Gastrocnemius medialis (tissue), 4 donors: ENCODE measurements at regions not wholly inside any gene's neighbourhood (a gene's known extent, or its start where the extent isn't known, plus 50 kb on each side); places are given as distances from the start of the nearest gene placed in this dataset.

Experiments
- ATAC-seq, 2 donors: fragments of 150-250 bp; one replicate each; pipeline ENCODE4 v1.9.1; 2016
- DNase-seq, 2 donors: peaks; one replicate each; pipeline ENCODE4 v3.0.0-alpha.2; 2019
- H3K27ac ChIP-seq, 4 donors: fragments of 200-600 bp; sonication (generic); 1 replicate in 1 of 4; 2 replicates in 3 of 4; pipeline ENCODE4 v1.5.1; 2016 to 2018; ENCODE audit warnings: mild to moderate bottlenecking in 2 of 4, moderate library complexity in 1 of 4
- H3K27me3 ChIP-seq, 3 donors: fragments of 200-600 bp; sonication (generic) in 2 of 3; 1 replicate in 1 of 3; 2 replicates in 2 of 3; pipeline versions ENCODE4 v1.5.1 to v1.6.0; 2016 to 2019; ENCODE audit warnings: mild to moderate bottlenecking in 1 of 3, moderate library complexity in 1 of 3
- H3K36me3 ChIP-seq, 2 donors: fragments of 200-600 bp; sonication (generic) in 1 of 2; one replicate each; pipeline ENCODE4 v1.5.1; 2017 to 2018
- H3K4me1 ChIP-seq, 2 donors: fragments of 200-600 bp; sonication (generic) in 1 of 2; one replicate each; pipeline ENCODE4 v1.5.1; 2016 to 2017; ENCODE audit warnings: mild to moderate bottlenecking in 2 of 2
- H3K4me3 ChIP-seq, 4 donors: fragments of 200-600 bp; sonication (generic) in 3 of 4; 1 replicate in 1 of 4; 2 replicates in 3 of 4; pipeline ENCODE4 v1.5.1; 2016 to 2019; ENCODE audit warnings: mild to moderate bottlenecking in 2 of 4
- H3K9me3 ChIP-seq, 3 donors: fragments of 200-600 bp; sonication (generic) in 2 of 3; 1 replicate in 1 of 3; 2 replicates in 2 of 3; pipeline ENCODE4 v1.5.1; 2016 to 2019
- CTCF ChIP-seq, 5 experiments: fragments of 450-650 bp in 3 of 5; fragments of 200-600 bp in 2 of 5; sonication (generic) in 2 of 5; IDR thresholded peaks in 4 of 5; conservative IDR thresholded peaks in 1 of 5; 1 replicate in 4 of 5; 2 replicates in 1 of 5; pipeline ENCODE4 v1.5.1; 2016 to 2019; ENCODE audit warnings: antibody characterized with exemption in 5 of 5, mild to moderate bottlenecking in 3 of 5, moderate library complexity in 3 of 5
- POLR2A ChIP-seq, 2 donors: fragments of 450-650 bp; IDR thresholded peaks; one replicate each; pipeline ENCODE4 v1.6.1; 2017; ENCODE audit warnings: antibody characterized with exemption in 2 of 2, mild to moderate bottlenecking in 2 of 2, moderate library complexity in 2 of 2
- in situ Hi-C, 4 donors: fragments of 200-750 bp; cut with MboI; loops; one replicate each; pipeline versions ENCODE4 v1.15.0 to v1.8.0; 2017; ENCODE audit warnings: low sequenced_read_pairs in 4 of 4
- intact Hi-C: fragments of 100-400 bp; cut with DNase I; formaldehyde crosslinking; loops from one replicate; pipeline ENCODE4 v1.15.1; 2023; ENCODE audit warnings: low total_unique reads

GRCh38 chr2:104708967-104709366, 144.9 kb upstream of the POU3F3 start:
- TF ChIP-seq CTCF (IDR thresholded peaks at IDR 0.05 in 4 of 5, conservative IDR thresholded peaks at IDR 0.05 in 1 of 5) (no peak), POLR2A (IDR thresholded peaks at IDR 0.05) (no peak)
- no peaks in the 10 kb centered on the region for H3K36me3 ChIP-seq
- ATAC-seq: peak in 1 of 2 donors; percentile 39
- DNase-seq: no peak
- no peak overlapping the region for H3K27ac ChIP-seq
- intact Hi-C loops: no loop called here
- no peaks in the 10 kb centered on the region for H3K27me3 ChIP-seq
- no peaks in the 10 kb centered on the region for H3K4me1 ChIP-seq
- in situ Hi-C loops: no loop called here
- H3K4me3 ChIP-seq: no peak overlapping the region
- no peaks in the 10 kb centered on the region for H3K9me3 ChIP-seq

- no peaks in the 10 kb centered on the region for H3K36me3 ChIP-seq
- no peak overlapping the region for H3K27ac ChIP-seq
- no peaks in the 10 kb centered on the region for H3K9me3 ChIP-seq
- ATAC-seq: no peak
- intact Hi-C loops: no loop called here
- in situ Hi-C loops: no loop called here
- H3K4me3 ChIP-seq: no peak overlapping the region
- no peak for TF ChIP-seq CTCF (IDR thresholded peaks at IDR 0.05 in 4 of 5, conservative IDR thresholded peaks at IDR 0.05 in 1 of 5)
- DNase-seq: no peak
- no peaks in the 10 kb centered on the region for H3K4me1 ChIP-seq
- H3K27me3 ChIP-seq: no peaks in the 10 kb centered on the region
Measured at GRCh38 chr2:104716061-104716460, 137.9 kb upstream of the POU3F3 start.

GRCh38 chr2:104733226-104733943, 120.5 kb upstream of the POU3F3 start:
- TF ChIP-seq CTCF (IDR thresholded peaks at IDR 0.05 in 4 of 5, conservative IDR thresholded peaks at IDR 0.05 in 1 of 5) (peak in 1 of 5 experiments; percentile 14), POLR2A (IDR thresholded peaks at IDR 0.05) (no peak)
- H3K4me1 ChIP-seq: no peaks in the 10 kb centered on the region
- no peaks in the 10 kb centered on the region for H3K36me3 ChIP-seq
- no peaks in the 10 kb centered on the region for H3K9me3 ChIP-seq
- DNase-seq (no peak), ATAC-seq (no peak)
- H3K27me3 ChIP-seq: no peaks in the 10 kb centered on the region
- H3K4me3 ChIP-seq: no peak overlapping the region
- H3K27ac ChIP-seq: no peak overlapping the region
- in situ Hi-C loops: no loop called here
- intact Hi-C loops: no loop called here

GRCh38 chr2:104734937-104735586, 118.9 kb upstream of the POU3F3 start:
- no peak for ATAC-seq
- DNase-seq: no peak
- Histone ChIP-seq H3K27ac (no peak overlapping the region), H3K9me3 (no peaks in the 10 kb centered on the region), H3K4me3 (no peak overlapping the region), H3K4me1 (no peaks in the 10 kb centered on the region), H3K36me3 (no peaks in the 10 kb centered on the region), H3K27me3 (no peaks in the 10 kb centered on the region)
- in situ Hi-C loops (no loop called here), intact Hi-C loops (no loop called here)
- no peak for TF ChIP-seq CTCF (IDR thresholded peaks at IDR 0.05 in 4 of 5, conservative IDR thresholded peaks at IDR 0.05 in 1 of 5)
- TF ChIP-seq POLR2A (IDR thresholded peaks at IDR 0.05): no peak
